Muscle of arm (tissue), 1 donor: ENCODE measurements at regions not wholly inside any gene's neighbourhood (a gene's known extent, or its start where the extent isn't known, plus 50 kb on each side); places are given as distances from the start of the nearest gene placed in this dataset.

Experiments
- DNase-seq: peaks from one replicate; pipeline ENCODE4 v3.0.0-alpha.2; 2013

- no peak for DNase-seq
Measured at GRCh38 chr3:16113704-16114103, 60.8 kb upstream of the GALNT15 start.

GRCh38 chr3:16114429-16114828, 60.1 kb upstream of the GALNT15 start:
- no peak for DNase-seq

GRCh38 chr3:16114930-16115329, 59.5 kb upstream of the GALNT15 start:
- DNase-seq: no peak

GRCh38 chr3:16118396-16118795, 56.1 kb upstream of the GALNT15 start:
- DNase-seq: no peak

- no peak for DNase-seq
Measured at GRCh38 chr3:16119887-16120286, 54.6 kb upstream of the GALNT15 start.

- no peak for DNase-seq
Measured at GRCh38 chr3:16121391-16121790, 53.1 kb upstream of the GALNT15 start.

GRCh38 chr3:16122155-16122554, 52.3 kb upstream of the GALNT15 start:
- no peak for DNase-seq

GRCh38 chr3:16122661-16123060, 51.8 kb upstream of the GALNT15 start:
- no peak for DNase-seq

- no peak for DNase-seq
Measured at GRCh38 chr3:16124636-16125035, 49.8 kb upstream of the GALNT15 start.
